ENCODE measurements at regions not wholly inside any gene's neighbourhood (a gene's known extent, or its start where the extent isn't known, plus 50 kb on each side); places are given as distances from the start of the nearest gene placed in this dataset.

DNA sequence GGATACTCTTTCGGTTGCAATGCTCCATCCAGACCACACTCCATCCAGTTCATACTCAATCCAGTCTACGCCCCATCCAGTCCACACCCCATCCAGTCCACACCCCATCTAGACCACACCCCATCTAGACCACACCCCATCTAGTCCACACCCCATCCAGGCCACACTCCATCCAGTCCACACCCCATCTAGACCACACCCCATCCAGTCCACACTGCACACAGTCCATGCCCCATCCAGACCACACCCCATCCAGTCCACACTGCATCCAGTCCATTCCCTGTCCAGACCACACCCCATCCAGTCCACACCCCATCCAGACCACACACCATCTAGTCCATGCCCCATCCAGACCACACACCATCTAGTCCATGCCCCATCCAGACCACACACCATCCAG is 116.0 kb upstream of the RTL1 start:
- TF ChIP-seq, protein P1, sequence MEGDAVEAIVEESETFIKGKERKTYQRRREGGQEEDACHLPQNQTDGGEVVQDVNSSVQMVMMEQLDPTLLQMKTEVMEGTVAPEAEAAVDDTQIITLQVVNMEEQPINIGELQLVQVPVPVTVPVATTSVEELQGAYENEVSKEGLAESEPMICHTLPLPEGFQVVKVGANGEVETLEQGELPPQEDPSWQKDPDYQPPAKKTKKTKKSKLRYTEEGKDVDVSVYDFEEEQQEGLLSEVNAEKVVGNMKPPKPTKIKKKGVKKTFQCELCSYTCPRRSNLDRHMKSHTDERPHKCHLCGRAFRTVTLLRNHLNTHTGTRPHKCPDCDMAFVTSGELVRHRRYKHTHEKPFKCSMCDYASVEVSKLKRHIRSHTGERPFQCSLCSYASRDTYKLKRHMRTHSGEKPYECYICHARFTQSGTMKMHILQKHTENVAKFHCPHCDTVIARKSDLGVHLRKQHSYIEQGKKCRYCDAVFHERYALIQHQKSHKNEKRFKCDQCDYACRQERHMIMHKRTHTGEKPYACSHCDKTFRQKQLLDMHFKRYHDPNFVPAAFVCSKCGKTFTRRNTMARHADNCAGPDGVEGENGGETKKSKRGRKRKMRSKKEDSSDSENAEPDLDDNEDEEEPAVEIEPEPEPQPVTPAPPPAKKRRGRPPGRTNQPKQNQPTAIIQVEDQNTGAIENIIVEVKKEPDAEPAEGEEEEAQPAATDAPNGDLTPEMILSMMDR (IDR thresholded peaks at IDR 0.05; ENCODE audit: low read depth, low read length) = no peak
- TF ChIP-seq EZH2phosphoT487 (IDR thresholded peaks at IDR 0.05; ENCODE audit: low read depth) = no peak

Measured in OCI-LY3 (cell line).